ENCODE measurements at regions not wholly inside any gene's neighbourhood (a gene's known extent, or its start where the extent isn't known, plus 50 kb on each side); places are given as distances from the start of the nearest gene placed in this dataset.

DNA sequence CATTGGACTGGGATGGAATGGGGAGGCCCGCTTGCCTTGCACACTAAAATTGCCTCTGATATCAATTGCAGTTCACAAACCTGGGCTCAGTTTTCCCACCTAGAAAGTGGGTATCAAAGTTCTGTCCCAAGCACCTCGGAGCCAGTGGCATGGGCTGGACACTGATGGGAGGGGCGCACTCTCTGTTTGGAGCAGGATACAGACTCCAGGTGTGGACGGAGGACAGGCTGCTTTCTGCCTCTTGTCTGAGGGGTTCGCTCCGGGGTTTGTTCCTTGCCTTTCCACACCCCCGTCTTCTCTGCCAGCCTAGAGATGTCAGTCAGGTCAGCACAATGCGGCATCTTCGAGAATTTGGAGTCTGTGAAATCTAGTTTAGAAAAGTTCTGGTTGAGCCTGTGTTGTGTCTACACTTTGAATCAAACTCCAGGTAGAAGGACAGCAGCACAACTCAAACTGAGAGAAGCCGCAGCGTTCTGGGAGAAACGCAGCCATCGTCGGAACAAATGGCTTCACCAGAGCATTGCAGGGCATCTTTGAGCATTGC, 141.9 kb downstream of the TEX29 start:
- Histone ChIP-seq H3K36me3 (ENCODE audit: low read depth) (no peaks in the 10 kb centered on the region), H3K4me3 (no peak overlapping the region), H3K9me3 (no peaks in the 10 kb centered on the region), H3K4me1 (ENCODE audit: low read depth) (no peaks in the 10 kb centered on the region)
- intact Hi-C loops (cut with DNase I, micrococcal nuclease): no loop called here
- ATAC-seq (no peak), DNase-seq (no peak)
- TF ChIP-seq, protein P1, sequence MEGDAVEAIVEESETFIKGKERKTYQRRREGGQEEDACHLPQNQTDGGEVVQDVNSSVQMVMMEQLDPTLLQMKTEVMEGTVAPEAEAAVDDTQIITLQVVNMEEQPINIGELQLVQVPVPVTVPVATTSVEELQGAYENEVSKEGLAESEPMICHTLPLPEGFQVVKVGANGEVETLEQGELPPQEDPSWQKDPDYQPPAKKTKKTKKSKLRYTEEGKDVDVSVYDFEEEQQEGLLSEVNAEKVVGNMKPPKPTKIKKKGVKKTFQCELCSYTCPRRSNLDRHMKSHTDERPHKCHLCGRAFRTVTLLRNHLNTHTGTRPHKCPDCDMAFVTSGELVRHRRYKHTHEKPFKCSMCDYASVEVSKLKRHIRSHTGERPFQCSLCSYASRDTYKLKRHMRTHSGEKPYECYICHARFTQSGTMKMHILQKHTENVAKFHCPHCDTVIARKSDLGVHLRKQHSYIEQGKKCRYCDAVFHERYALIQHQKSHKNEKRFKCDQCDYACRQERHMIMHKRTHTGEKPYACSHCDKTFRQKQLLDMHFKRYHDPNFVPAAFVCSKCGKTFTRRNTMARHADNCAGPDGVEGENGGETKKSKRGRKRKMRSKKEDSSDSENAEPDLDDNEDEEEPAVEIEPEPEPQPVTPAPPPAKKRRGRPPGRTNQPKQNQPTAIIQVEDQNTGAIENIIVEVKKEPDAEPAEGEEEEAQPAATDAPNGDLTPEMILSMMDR (IDR thresholded peaks at IDR 0.05): no peak

- H3K36me3 ChIP-seq (ENCODE audit: low read depth): no peaks in the 10 kb centered on the region
- DNase-seq (no peak), ATAC-seq (no peak)
- TF ChIP-seq, protein P1 (IDR thresholded peaks at IDR 0.05): no peak
- intact Hi-C loops (cut with DNase I, micrococcal nuclease): no loop called here
- no peak overlapping the region for H3K4me3 ChIP-seq
- no peaks in the 10 kb centered on the region for H3K4me1 ChIP-seq (ENCODE audit: low read depth)
- H3K9me3 ChIP-seq: no peaks in the 10 kb centered on the region
These were observed 142.5 kb downstream of the TEX29 start for GRCh38 chr13:111462944-111463343.

DNA sequence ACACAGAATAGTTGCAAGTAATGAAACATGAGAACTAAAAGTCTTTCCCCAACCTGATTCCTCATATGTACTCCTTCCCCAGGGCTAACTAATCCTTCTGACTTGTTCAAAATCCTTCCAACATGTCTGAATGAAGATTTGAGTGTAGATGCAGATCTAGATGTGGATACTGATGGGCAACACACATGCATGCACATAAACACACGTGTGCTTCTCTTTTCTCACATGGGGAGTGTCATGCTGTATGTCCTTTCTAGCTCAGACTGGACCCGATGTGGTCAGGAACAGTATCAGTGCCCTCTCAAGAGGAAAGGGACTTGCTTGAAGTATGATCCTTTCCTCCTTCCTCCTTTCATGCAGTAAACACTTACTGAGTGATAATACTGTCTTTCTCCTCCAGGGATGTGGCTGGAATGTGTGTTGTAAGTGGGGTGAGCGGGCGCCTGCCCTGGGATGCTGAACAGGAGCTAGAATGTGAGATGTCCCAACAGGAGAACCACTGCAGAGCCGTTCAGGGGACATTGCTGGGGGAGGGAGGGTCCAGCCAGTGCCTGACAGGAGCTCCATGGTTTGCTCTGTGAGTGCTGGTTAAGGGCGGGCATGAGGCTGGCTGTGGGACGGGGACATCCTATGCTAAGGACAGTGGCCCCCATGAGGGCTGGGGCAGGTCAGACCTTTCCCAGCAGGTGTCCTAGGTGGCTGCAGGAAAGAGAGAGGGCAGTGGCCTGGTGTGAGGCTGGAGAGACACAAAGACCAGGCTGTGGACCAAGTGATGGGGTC, 146.9 kb downstream of the TEX29 start:
- intact Hi-C loops (cut with DNase I, micrococcal nuclease): no loop called here
- TF ChIP-seq, protein P1 (IDR thresholded peaks at IDR 0.05): no peak
- DNase-seq: no peak
- Histone ChIP-seq H3K9me3 (no peaks in the 10 kb centered on the region), H3K4me1 (ENCODE audit: low read depth) (no peaks in the 10 kb centered on the region), H3K4me3 (no peak overlapping the region), H3K36me3 (ENCODE audit: low read depth) (no peaks in the 10 kb centered on the region)
- ATAC-seq: no peak

GRCh38 chr13:111468037-111468959, 147.9 kb downstream of the TEX29 start:
- Histone ChIP-seq H3K9me3 (no peaks in the 10 kb centered on the region), H3K4me1 (ENCODE audit: low read depth) (no peaks in the 10 kb centered on the region), H3K4me3 (no peak overlapping the region), H3K36me3 (ENCODE audit: low read depth) (no peaks in the 10 kb centered on the region)
- intact Hi-C loops (cut with DNase I, micrococcal nuclease): no loop called here
- TF ChIP-seq, protein P1 (IDR thresholded peaks at IDR 0.05): no peak
- DNase-seq (no peak), ATAC-seq (no peak)

DNA sequence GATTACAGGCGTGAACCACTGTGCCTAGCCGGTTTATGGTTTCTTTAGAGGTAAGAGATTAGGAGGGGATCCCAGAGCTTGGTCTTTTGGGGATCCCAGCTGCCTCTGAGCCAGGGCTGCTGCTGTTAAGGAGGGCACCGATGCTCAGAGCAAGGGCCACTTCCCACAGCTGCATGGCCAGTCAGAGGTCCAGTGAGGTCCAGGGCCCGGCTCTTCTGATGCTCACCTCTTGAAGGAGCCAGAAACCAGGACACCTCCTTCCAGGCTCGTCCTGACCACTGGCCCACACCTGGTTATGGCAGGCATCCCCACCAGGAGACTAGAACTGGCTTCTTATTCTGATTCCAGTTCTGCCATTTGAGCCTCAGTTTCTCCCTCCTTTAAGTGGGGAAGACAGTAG, 149.0 kb downstream of the TEX29 start:
- Histone ChIP-seq H3K36me3 (ENCODE audit: low read depth) (no peaks in the 10 kb centered on the region), H3K4me1 (ENCODE audit: low read depth) (no peaks in the 10 kb centered on the region), H3K4me3 (no peak overlapping the region), H3K9me3 (no peaks in the 10 kb centered on the region)
- no peak for DNase-seq
- intact Hi-C loops (cut with DNase I, micrococcal nuclease): no loop called here
- no peak for ATAC-seq
- TF ChIP-seq, protein P1 (IDR thresholded peaks at IDR 0.05): no peak

All from mucosa of descending colon (tissue), 3 donors.